Vagina (tissue), 2 donors: ENCODE measurements at regions not wholly inside any gene's neighbourhood (a gene's known extent, or its start where the extent isn't known, plus 50 kb on each side); places are given as distances from the start of the nearest gene placed in this dataset.

Experiments
- DNase-seq, 2 donors: peaks; one replicate each; pipeline ENCODE4 v3.0.0-alpha.2; 2017; ENCODE audit errors: extremely low spot score in 2 of 2
- H3K27ac ChIP-seq: fragments of 200-600 bp; sonication (generic); one replicate; pipeline ENCODE4 v1.5.1; 2019
- H3K27me3 ChIP-seq: fragments of 200-600 bp; sonication (generic); one replicate; pipeline ENCODE4 v1.5.1; 2019
- H3K36me3 ChIP-seq, 2 donors: fragments of 200-600 bp; sonication (generic); one replicate each; pipeline ENCODE4 v1.5.1; 2017 to 2019
- H3K4me1 ChIP-seq: fragments of 200-600 bp; sonication (generic); one replicate; pipeline ENCODE4 v1.5.1; 2019
- H3K4me3 ChIP-seq, 2 donors: fragments of 200-600 bp; sonication (generic); 1 replicate in 1 of 2; 2 replicates in 1 of 2; pipeline ENCODE4 v1.5.1; 2016 to 2019
- H3K9me3 ChIP-seq: fragments of 200-600 bp; sonication (generic); one replicate; pipeline ENCODE4 v1.5.1; 2019
- CTCF ChIP-seq, 3 experiments: fragments of 450-650 bp in 2 of 3; fragments of 200-600 bp in 1 of 3; sonication (generic) in 1 of 3; IDR thresholded peaks; one replicate each; pipeline ENCODE4 v1.5.1; 2017 to 2019; ENCODE audit warnings: antibody characterized with exemption in 3 of 3, mild to moderate bottlenecking in 2 of 3, moderate library complexity in 2 of 3
- POLR2A ChIP-seq, 2 donors: fragments of 450-650 bp; IDR thresholded peaks; one replicate each; pipeline ENCODE4 v1.6.1; 2017; ENCODE audit warnings: antibody characterized with exemption in 2 of 2, mild to moderate bottlenecking in 2 of 2, moderate library complexity in 2 of 2
- POLR2AphosphoS5 ChIP-seq, 2 donors: sonication (generic); formaldehyde crosslinking; IDR thresholded peaks; one replicate each; pipeline ENCODE4 v1.9.0; 2017; ENCODE audit warnings: antibody characterized with exemption in 2 of 2, mild to moderate bottlenecking in 2 of 2, low read depth in 1 of 2; ENCODE audit not compliant: insufficient read depth in 1 of 2
- intact Hi-C: fragments of 100-400 bp; cut with DNase I; formaldehyde crosslinking; loops from one replicate; pipeline ENCODE4 v1.15.1; 2023

GRCh38 chr9:95653246-95653645 lies 136.5 kb upstream of the PTCH1 start:
- TF ChIP-seq POLR2A (IDR thresholded peaks at IDR 0.05) (no peak), POLR2AphosphoS5 (IDR thresholded peaks at IDR 0.05; ENCODE audit: insufficient read depth in 1 of 2, low read depth in 1 of 2) (no peak), CTCF (IDR thresholded peaks at IDR 0.05) (no peak)
- Histone ChIP-seq H3K4me1 (no peaks in the 10 kb centered on the region), H3K9me3 (no peaks in the 10 kb centered on the region), H3K4me3 (no peak overlapping the region), H3K27me3 (no peaks in the 10 kb centered on the region), H3K36me3 (no peaks in the 10 kb centered on the region), H3K27ac (no peak overlapping the region)
- intact Hi-C loops, result no loop called here
- no peak for DNase-seq

GRCh38 chr9:95650720-95651119 lies 133.9 kb upstream of the PTCH1 start:
- peak in 1 of 2 donors; percentile 13 for DNase-seq
- no peak overlapping the region for H3K27ac ChIP-seq
- H3K9me3 ChIP-seq, result no peaks in the 10 kb centered on the region
- no peak overlapping the region for H3K4me3 ChIP-seq
- no peaks in the 10 kb centered on the region for H3K36me3 ChIP-seq
- H3K4me1 ChIP-seq, result no peaks in the 10 kb centered on the region
- TF ChIP-seq CTCF (IDR thresholded peaks at IDR 0.05), result no peak
- no peak for TF ChIP-seq POLR2AphosphoS5 (IDR thresholded peaks at IDR 0.05; ENCODE audit: insufficient read depth in 1 of 2, low read depth in 1 of 2)
- no peak for TF ChIP-seq POLR2A (IDR thresholded peaks at IDR 0.05)
- H3K27me3 ChIP-seq, result no peaks in the 10 kb centered on the region
- intact Hi-C loops, result no loop called here

- no peak for DNase-seq
- no peaks in the 10 kb centered on the region for H3K9me3 ChIP-seq
- no peaks in the 10 kb centered on the region for H3K4me1 ChIP-seq
- intact Hi-C loops, result no loop called here
- H3K27ac ChIP-seq, result no peak overlapping the region
- TF ChIP-seq POLR2A (IDR thresholded peaks at IDR 0.05) (no peak), CTCF (IDR thresholded peaks at IDR 0.05) (no peak), POLR2AphosphoS5 (IDR thresholded peaks at IDR 0.05; ENCODE audit: insufficient read depth in 1 of 2, low read depth in 1 of 2) (no peak)
- no peaks in the 10 kb centered on the region for H3K27me3 ChIP-seq
- H3K36me3 ChIP-seq, result no peaks in the 10 kb centered on the region
- no peak overlapping the region for H3K4me3 ChIP-seq
Observed at GRCh38 chr9:95649801-95650213, 133.0 kb upstream of the PTCH1 start.

GRCh38 chr9:95648225-95648624 lies 131.5 kb upstream of the PTCH1 start:
- no peak for TF ChIP-seq POLR2AphosphoS5 (IDR thresholded peaks at IDR 0.05; ENCODE audit: insufficient read depth in 1 of 2, low read depth in 1 of 2)
- TF ChIP-seq POLR2A (IDR thresholded peaks at IDR 0.05), result no peak
- no peak for TF ChIP-seq CTCF (IDR thresholded peaks at IDR 0.05)
- no peaks in the 10 kb centered on the region for H3K9me3 ChIP-seq
- no peak overlapping the region for H3K27ac ChIP-seq
- peak in 1 of 2 donors; percentile 25 for DNase-seq
- no peaks in the 10 kb centered on the region for H3K27me3 ChIP-seq
- intact Hi-C loops, result no loop called here
- no peaks in the 10 kb centered on the region for H3K4me1 ChIP-seq
- no peak overlapping the region for H3K4me3 ChIP-seq
- H3K36me3 ChIP-seq, result no peaks in the 10 kb centered on the region

- Histone ChIP-seq H3K27me3 (no peaks in the 10 kb centered on the region), H3K4me3 (no peak overlapping the region), H3K27ac (no peak overlapping the region), H3K9me3 (no peaks in the 10 kb centered on the region), H3K4me1 (no peaks in the 10 kb centered on the region), H3K36me3 (no peaks in the 10 kb centered on the region)
- intact Hi-C loops, result no loop called here
- TF ChIP-seq POLR2A (IDR thresholded peaks at IDR 0.05) (no peak), CTCF (IDR thresholded peaks at IDR 0.05) (no peak), POLR2AphosphoS5 (IDR thresholded peaks at IDR 0.05; ENCODE audit: insufficient read depth in 1 of 2, low read depth in 1 of 2) (no peak)
- peak in 1 of 2 donors; percentile 5 for DNase-seq
Observed at GRCh38 chr9:95645992-95646391, 129.2 kb upstream of the PTCH1 start.
